Panc1 (cell line): ENCODE measurements at regions not wholly inside any gene's neighbourhood (a gene's known extent, or its start where the extent isn't known, plus 50 kb on each side); places are given as distances from the start of the nearest gene placed in this dataset.

ENCODE experiments used
- ATAC-seq: fragments of 200-7000 bp; cut with Tn5 transposase; 2 replicates; pipeline ENCODE4 v1.9.1; 2020; ENCODE audit warnings: mild to moderate bottlenecking, moderate library complexity
- BruUV-seq: library from RNA; stranded (reverse); fragments of 400-500 nt; replicated peaks from 2 replicates; lab custom pipeline; 2021; lab: Mats Ljungman, UMichigan
- CTCF ChIA-PET: fragments of 300-600 bp; sonication (Branson Sonifier 250); formaldehyde crosslinking; loops from one replicate; lab custom pipeline; 2022; ENCODE audit warnings: antibody characterized with exemption; lab: Charles Lee
- POLR2A ChIA-PET: fragments of 300-600 bp; sonication (Branson Sonifier 250); formaldehyde crosslinking; loops from one replicate; lab custom pipeline; 2022; ENCODE audit warnings: antibody characterized with exemption; lab: Charles Lee
- DNase-seq: peaks from one replicate; pipeline ENCODE4 v3.0.0-alpha.2; 2010; ENCODE audit warnings: low read depth, low spot score
- H3K27ac ChIP-seq: 2 replicates; pipeline ENCODE4 v1.5.1; 2011; ENCODE audit warnings: mild to moderate bottlenecking, low read length, inconsistent platforms
- H3K27me3 ChIP-seq: fragments of 200-500 bp; sonication (Bioruptor generic); 2 replicates; pipeline ENCODE4 v1.6.0; 2014; ENCODE audit warnings: low read length, inconsistent platforms; ENCODE audit not compliant: control insufficient read depth, insufficient read depth
- H3K36me3 ChIP-seq: fragments of 200-500 bp; sonication (Bioruptor generic); 2 replicates; pipeline ENCODE4 v1.5.1; 2014; ENCODE audit warnings: inconsistent platforms, mild to moderate bottlenecking, low read length, moderate library complexity; ENCODE audit not compliant: control insufficient read depth, insufficient read depth
- H3K4me1 ChIP-seq: 2 replicates; pipeline ENCODE4 v1.5.1; 2011; ENCODE audit warnings: inconsistent platforms, mild to moderate bottlenecking, low read length, moderate library complexity; ENCODE audit not compliant: control insufficient read depth, insufficient read depth
- H3K4me3 ChIP-seq, 2 experiments: 2 replicates each; pipeline ENCODE4 v1.5.1; 2011 to 2012; ENCODE audit warnings: low read depth in 2 of 2, low read length in 2 of 2, mild to moderate bottlenecking in 2 of 2, inconsistent platforms in 1 of 2, moderate library complexity in 1 of 2
- H3K9me3 ChIP-seq: fragments of 200-500 bp; sonication (Bioruptor generic); 2 replicates; pipeline ENCODE4 v1.5.1; 2014; ENCODE audit warnings: low read depth, mild to moderate bottlenecking, inconsistent platforms, low read length, moderate library complexity; ENCODE audit not compliant: control insufficient read depth, insufficient read depth
- POLR2AphosphoS5 ChIP-seq: IDR thresholded peaks from 2 replicates; pipeline ENCODE4 v1.6.1; 2012; ENCODE audit warnings: mild to moderate bottlenecking, low read depth, low read length, moderate library complexity
- SIN3A ChIP-seq: IDR thresholded peaks from 2 replicates; pipeline ENCODE4 v1.6.1; 2012; ENCODE audit warnings: low read depth, mild to moderate bottlenecking, low read length, moderate library complexity, borderline replicate concordance; ENCODE audit not compliant: insufficient read depth
- TCF7L2 ChIP-seq: IDR thresholded peaks from 2 replicates; pipeline ENCODE4 v1.6.1; 2011; ENCODE audit warnings: mild to moderate bottlenecking, low read depth, low read length, inconsistent platforms
- in situ Hi-C: cut with HindIII; loops from 2 replicates; pipeline ENCODE4 v1.10.0; 2016; ENCODE audit warnings: low sequenced_read_pairs, low pct_unique_long_range_greater_than_20kb
- intact Hi-C: fragments of 100-400 bp; cut with micrococcal nuclease; formaldehyde crosslinking; loops from one replicate; pipeline ENCODE4 v1.10.0; 2022; ENCODE audit not compliant: unreplicated experiment
- TF ChIP-seq, protein P1 (sequence below), 2 experiments: IDR thresholded peaks; 2 replicates each; pipeline ENCODE4 v1.6.1; 2011 to 2012; ENCODE audit warnings: low read depth in 2 of 2, control low read depth in 1 of 2, low read length in 1 of 2, mild to moderate bottlenecking in 1 of 2, moderate library complexity in 1 of 2; ENCODE audit not compliant: insufficient read depth in 1 of 2
- TF ChIP-seq, protein P2 (sequence below): fragments of 450-650 bp; IDR thresholded peaks from 2 replicates; pipeline ENCODE4 v1.5.1; 2017; ENCODE audit warnings: mild to moderate bottlenecking

DNA sequence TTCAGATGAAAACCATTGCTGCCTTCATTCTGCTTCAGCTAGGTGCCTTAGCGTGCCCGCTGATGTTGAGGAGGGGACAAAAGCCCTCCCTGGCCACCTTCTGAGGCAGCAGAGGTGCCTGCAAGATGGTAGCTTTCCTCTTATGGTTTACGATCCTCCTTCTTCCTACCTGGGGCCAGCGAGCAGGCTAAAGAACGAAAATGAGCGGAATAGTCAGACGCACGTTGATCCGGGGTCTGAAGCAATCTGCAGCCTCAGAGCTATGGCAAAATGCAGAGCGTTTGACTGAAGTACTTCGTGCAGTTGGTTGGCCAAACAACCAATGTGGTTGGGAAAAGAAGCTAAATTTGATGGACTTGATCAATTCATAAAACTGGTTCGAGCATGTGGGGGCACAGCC, 95.5 kb downstream of the GATA3 start:
- ChIA-PET CTCF (no interaction called here), POLR2A (no interaction called here)
- no peaks in the 10 kb centered on the region for H3K4me1 ChIP-seq
- TF ChIP-seq, protein P1, sequence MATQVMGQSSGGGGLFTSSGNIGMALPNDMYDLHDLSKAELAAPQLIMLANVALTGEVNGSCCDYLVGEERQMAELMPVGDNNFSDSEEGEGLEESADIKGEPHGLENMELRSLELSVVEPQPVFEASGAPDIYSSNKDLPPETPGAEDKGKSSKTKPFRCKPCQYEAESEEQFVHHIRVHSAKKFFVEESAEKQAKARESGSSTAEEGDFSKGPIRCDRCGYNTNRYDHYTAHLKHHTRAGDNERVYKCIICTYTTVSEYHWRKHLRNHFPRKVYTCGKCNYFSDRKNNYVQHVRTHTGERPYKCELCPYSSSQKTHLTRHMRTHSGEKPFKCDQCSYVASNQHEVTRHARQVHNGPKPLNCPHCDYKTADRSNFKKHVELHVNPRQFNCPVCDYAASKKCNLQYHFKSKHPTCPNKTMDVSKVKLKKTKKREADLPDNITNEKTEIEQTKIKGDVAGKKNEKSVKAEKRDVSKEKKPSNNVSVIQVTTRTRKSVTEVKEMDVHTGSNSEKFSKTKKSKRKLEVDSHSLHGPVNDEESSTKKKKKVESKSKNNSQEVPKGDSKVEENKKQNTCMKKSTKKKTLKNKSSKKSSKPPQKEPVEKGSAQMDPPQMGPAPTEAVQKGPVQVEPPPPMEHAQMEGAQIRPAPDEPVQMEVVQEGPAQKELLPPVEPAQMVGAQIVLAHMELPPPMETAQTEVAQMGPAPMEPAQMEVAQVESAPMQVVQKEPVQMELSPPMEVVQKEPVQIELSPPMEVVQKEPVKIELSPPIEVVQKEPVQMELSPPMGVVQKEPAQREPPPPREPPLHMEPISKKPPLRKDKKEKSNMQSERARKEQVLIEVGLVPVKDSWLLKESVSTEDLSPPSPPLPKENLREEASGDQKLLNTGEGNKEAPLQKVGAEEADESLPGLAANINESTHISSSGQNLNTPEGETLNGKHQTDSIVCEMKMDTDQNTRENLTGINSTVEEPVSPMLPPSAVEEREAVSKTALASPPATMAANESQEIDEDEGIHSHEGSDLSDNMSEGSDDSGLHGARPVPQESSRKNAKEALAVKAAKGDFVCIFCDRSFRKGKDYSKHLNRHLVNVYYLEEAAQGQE (IDR thresholded peaks at IDR 0.05; ENCODE audit: insufficient read depth in 1 of 2, low read depth in 2 of 2, low read length in 1 of 2): no peak
- TF ChIP-seq SIN3A: no peak
- TF ChIP-seq TCF7L2: no peak
- no peak for TF ChIP-seq POLR2AphosphoS5
- TF ChIP-seq, protein P2, sequence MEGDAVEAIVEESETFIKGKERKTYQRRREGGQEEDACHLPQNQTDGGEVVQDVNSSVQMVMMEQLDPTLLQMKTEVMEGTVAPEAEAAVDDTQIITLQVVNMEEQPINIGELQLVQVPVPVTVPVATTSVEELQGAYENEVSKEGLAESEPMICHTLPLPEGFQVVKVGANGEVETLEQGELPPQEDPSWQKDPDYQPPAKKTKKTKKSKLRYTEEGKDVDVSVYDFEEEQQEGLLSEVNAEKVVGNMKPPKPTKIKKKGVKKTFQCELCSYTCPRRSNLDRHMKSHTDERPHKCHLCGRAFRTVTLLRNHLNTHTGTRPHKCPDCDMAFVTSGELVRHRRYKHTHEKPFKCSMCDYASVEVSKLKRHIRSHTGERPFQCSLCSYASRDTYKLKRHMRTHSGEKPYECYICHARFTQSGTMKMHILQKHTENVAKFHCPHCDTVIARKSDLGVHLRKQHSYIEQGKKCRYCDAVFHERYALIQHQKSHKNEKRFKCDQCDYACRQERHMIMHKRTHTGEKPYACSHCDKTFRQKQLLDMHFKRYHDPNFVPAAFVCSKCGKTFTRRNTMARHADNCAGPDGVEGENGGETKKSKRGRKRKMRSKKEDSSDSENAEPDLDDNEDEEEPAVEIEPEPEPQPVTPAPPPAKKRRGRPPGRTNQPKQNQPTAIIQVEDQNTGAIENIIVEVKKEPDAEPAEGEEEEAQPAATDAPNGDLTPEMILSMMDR: no peak
- H3K27ac ChIP-seq: no peak overlapping the region
- DNase-seq (no peak), ATAC-seq (no peak)
- BruUV-seq: no TSS peak
- H3K27me3 ChIP-seq: no peaks in the 10 kb centered on the region
- intact Hi-C loops (no loop called here), in situ Hi-C loops (no loop called here)
- H3K4me3 ChIP-seq: no peak overlapping the region
- no peaks in the 10 kb centered on the region for H3K36me3 ChIP-seq
- no peaks in the 10 kb centered on the region for H3K9me3 ChIP-seq

DNA sequence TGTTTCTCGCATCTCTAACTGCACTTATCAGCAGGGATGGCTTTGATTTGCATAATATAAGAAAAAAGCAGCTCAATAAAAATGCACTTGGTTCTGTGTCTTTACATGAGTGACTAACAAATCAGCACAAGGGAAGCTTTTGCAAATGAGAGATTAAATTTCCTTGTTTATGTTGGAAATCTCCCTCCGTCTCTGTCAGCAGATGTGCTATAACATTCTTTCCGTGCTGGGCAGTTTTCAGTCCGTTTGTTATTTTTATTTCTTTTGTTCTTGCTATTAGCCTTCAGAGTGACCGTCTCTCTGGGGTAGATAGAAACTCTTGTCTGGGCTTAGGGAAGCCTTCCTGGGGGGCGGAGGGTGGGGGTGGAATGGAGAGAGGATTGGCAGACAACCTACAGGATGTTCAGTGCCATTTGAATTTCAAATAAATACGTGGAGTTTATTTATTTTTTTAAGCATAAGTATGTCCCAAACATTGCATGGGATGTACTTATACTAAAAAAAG, 96.0 kb downstream of the GATA3 start:
- DNase-seq (no peak), ATAC-seq (no peak)
- H3K4me1 ChIP-seq: no peaks in the 10 kb centered on the region
- H3K27ac ChIP-seq: no peak overlapping the region
- ChIA-PET POLR2A (no interaction called here), CTCF (no interaction called here)
- H3K4me3 ChIP-seq: no peak overlapping the region
- no peaks in the 10 kb centered on the region for H3K9me3 ChIP-seq
- no peaks in the 10 kb centered on the region for H3K36me3 ChIP-seq
- intact Hi-C loops: no loop called here
- in situ Hi-C loops: no loop called here
- no peak for TF ChIP-seq TCF7L2
- no peak for TF ChIP-seq POLR2AphosphoS5
- TF ChIP-seq, protein P2: no peak
- TF ChIP-seq, protein P1 (IDR thresholded peaks at IDR 0.05; ENCODE audit: insufficient read depth in 1 of 2, low read depth in 2 of 2, low read length in 1 of 2): no peak
- TF ChIP-seq SIN3A: no peak
- BruUV-seq: no TSS peak
- no peaks in the 10 kb centered on the region for H3K27me3 ChIP-seq
